H7 (cell line): ENCODE measurements at regions not wholly inside any gene's neighbourhood (a gene's known extent, or its start where the extent isn't known, plus 50 kb on each side); places are given as distances from the start of the nearest gene placed in this dataset.
A peak's percentile ranks its signal among the peaks of the same experiment; 100 is the strongest.

Source experiments
- DNase-seq: peaks from one replicate; pipeline ENCODE4 v3.0.0; 2012
- H3K27me3 ChIP-seq: 2 replicates; pipeline ENCODE4 v1.6.0; 2011; ENCODE audit warnings: mild to moderate bottlenecking, low read length; ENCODE audit not compliant: control insufficient read depth, insufficient read depth
- H3K36me3 ChIP-seq: replicated peaks from 2 replicates; pipeline ENCODE4 v1.5.1; 2011; ENCODE audit warnings: low read length; ENCODE audit not compliant: control insufficient read depth, insufficient read depth
- H3K4me3 ChIP-seq: 2 replicates; pipeline ENCODE4 v1.5.1; 2011; ENCODE audit warnings: low read depth, mild to moderate bottlenecking, control low read depth, low read length, moderate library complexity; ENCODE audit not compliant: insufficient read depth

GRCh38 chr6:150713487-150713886, 113.8 kb downstream of the PLEKHG1 start:
- Histone ChIP-seq H3K4me3 (no peak overlapping the region), H3K36me3 (no peaks in the 10 kb centered on the region), H3K27me3 (no peaks in the 10 kb centered on the region)
- no peak for DNase-seq

- Histone ChIP-seq H3K27me3 (no peaks in the 10 kb centered on the region), H3K4me3 (no peak overlapping the region), H3K36me3 (no peaks in the 10 kb centered on the region)
- DNase-seq, result no peak
Observed at GRCh38 chr6:150713931-150714330, 114.2 kb downstream of the PLEKHG1 start.

GRCh38 chr6:150715133-150715532, 115.4 kb downstream of the PLEKHG1 start:
- Histone ChIP-seq H3K36me3 (no peaks in the 10 kb centered on the region), H3K27me3 (no peaks in the 10 kb centered on the region), H3K4me3 (no peak overlapping the region)
- DNase-seq, result no peak

GRCh38 chr6:150717419-150717818, 117.7 kb downstream of the PLEKHG1 start:
- peak; percentile 53 for DNase-seq
- H3K27me3 ChIP-seq, result no peaks in the 10 kb centered on the region
- H3K36me3 ChIP-seq, result no peaks in the 10 kb centered on the region
- H3K4me3 ChIP-seq, result no peak overlapping the region

- DNase-seq, result no peak
- no peaks in the 10 kb centered on the region for H3K36me3 ChIP-seq
- no peaks in the 10 kb centered on the region for H3K27me3 ChIP-seq
- H3K4me3 ChIP-seq, result no peak overlapping the region
Observed at GRCh38 chr6:150719099-150719766, 119.5 kb downstream of the PLEKHG1 start.

GRCh38 chr6:150719831-150720230, 120.1 kb downstream of the PLEKHG1 start:
- no peaks in the 10 kb centered on the region for H3K27me3 ChIP-seq
- no peak overlapping the region for H3K4me3 ChIP-seq
- no peak for DNase-seq
- no peaks in the 10 kb centered on the region for H3K36me3 ChIP-seq

- Histone ChIP-seq H3K27me3 (no peaks in the 10 kb centered on the region), H3K36me3 (no peaks in the 10 kb centered on the region), H3K4me3 (no peak overlapping the region)
- DNase-seq, result no peak
Observed at GRCh38 chr6:150720774-150721233, 121.1 kb downstream of the PLEKHG1 start.

- no peaks in the 10 kb centered on the region for H3K36me3 ChIP-seq
- no peak overlapping the region for H3K4me3 ChIP-seq
- DNase-seq, result no peak
- H3K27me3 ChIP-seq, result no peaks in the 10 kb centered on the region
Observed at GRCh38 chr6:150721418-150722266, 122.0 kb downstream of the PLEKHG1 start.

GRCh38 chr6:150722614-150723344, 123.1 kb downstream of the PLEKHG1 start:
- no peak for DNase-seq
- H3K4me3 ChIP-seq, result no peak overlapping the region

GRCh38 chr6:150723345-150723658, 123.6 kb downstream of the PLEKHG1 start:
- Histone ChIP-seq H3K36me3 (no peaks in the 10 kb centered on the region), H3K4me3 (no peak overlapping the region), H3K27me3 (no peaks in the 10 kb centered on the region)
- no peak for DNase-seq

More at GRCh38 chr6:150722614-150723344, 123.1 kb downstream of the PLEKHG1 start:
- Histone ChIP-seq H3K36me3 (no peaks in the 10 kb centered on the region), H3K27me3 (no peaks in the 10 kb centered on the region)

GRCh38 chr6:150723857-150724256, 124.2 kb downstream of the PLEKHG1 start:
- Histone ChIP-seq H3K36me3 (no peaks in the 10 kb centered on the region), H3K4me3 (no peak overlapping the region), H3K27me3 (no peaks in the 10 kb centered on the region)
- DNase-seq, result no peak

GRCh38 chr6:150725795-150726194, 126.1 kb downstream of the PLEKHG1 start:
- Histone ChIP-seq H3K27me3 (no peaks in the 10 kb centered on the region), H3K4me3 (no peak overlapping the region), H3K36me3 (no peaks in the 10 kb centered on the region)
- DNase-seq, result no peak

GRCh38 chr6:150729188-150729748, 129.6 kb downstream of the PLEKHG1 start:
- DNase-seq, result no peak
- Histone ChIP-seq H3K36me3 (no peaks in the 10 kb centered on the region), H3K27me3 (no peaks in the 10 kb centered on the region), H3K4me3 (no peak overlapping the region)

GRCh38 chr6:150730801-150731457, 131.2 kb downstream of the PLEKHG1 start:
- no peak for DNase-seq
- Histone ChIP-seq H3K4me3 (no peak overlapping the region), H3K27me3 (no peaks in the 10 kb centered on the region), H3K36me3 (no peaks in the 10 kb centered on the region)
